ENCODE measurements at regions not wholly inside any gene's neighbourhood (a gene's known extent, or its start where the extent isn't known, plus 50 kb on each side); places are given as distances from the start of the nearest gene placed in this dataset.

DNA sequence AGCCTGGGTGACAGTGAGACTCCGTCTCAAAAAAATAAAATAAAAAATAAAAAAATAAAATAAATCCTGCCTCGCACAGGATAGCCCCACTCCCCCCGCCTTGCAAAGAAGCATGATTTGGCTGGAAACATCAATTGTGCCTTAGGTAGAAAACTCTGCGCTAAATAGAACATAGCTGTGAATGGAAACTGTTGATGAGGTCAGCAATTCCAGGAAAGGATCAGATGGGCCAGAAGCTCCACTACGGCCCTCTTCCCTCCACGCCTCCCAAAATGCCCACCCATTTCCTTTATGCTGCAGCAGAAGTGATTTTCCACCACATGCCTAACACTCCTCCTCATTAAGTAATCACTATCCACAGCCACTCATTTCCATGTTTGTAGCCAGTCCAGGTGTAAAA lies 473.4 kb downstream of the XYLT1 start:
- WGBS, 2 experiments (ENCODE audit: extremely low coverage in 1 of 2, insufficient coverage in 1 of 2, insufficient read length in 1 of 2, insufficient replicate concordance in 2 of 2, low coverage in 1 of 2, low lambda C conversion rate in 2 of 2, missing lambda C conversion rate in 1 of 2): 84% methylated on average over 6 of the region's 6 CpGs; no CpG with 5 or more reads in 1 of the 2 experiments
- Histone ChIP-seq H3K9me3 (ENCODE audit: insufficient read depth in 2 of 2, low read depth in 1 of 2, low read length in 1 of 2) (no peaks in the 10 kb centered on the region), H2AFZ (ENCODE audit: low read length) (no peak overlapping the region), H3K79me1 (ENCODE audit: low read depth, low read length) (no peaks in the 10 kb centered on the region), H3K14ac (ENCODE audit: insufficient read length) (no peak overlapping the region), H2BK20ac (ENCODE audit: low read length) (no peak overlapping the region), H2BK15ac (ENCODE audit: low read length) (no peak overlapping the region), H4K5ac (ENCODE audit: insufficient read length, low read depth, low read length) (no peak overlapping the region), H3K18ac (ENCODE audit: extremely low read depth, low read length) (no peak overlapping the region), H3K79me2 (ENCODE audit: control insufficient read depth in 1 of 2, insufficient read depth in 2 of 2, low read length in 2 of 2) (no peaks in the 10 kb centered on the region), H2BK5ac (ENCODE audit: low read depth, low read length) (no peak overlapping the region), H3K27me3 (replicated peaks in 1 of 4; ENCODE audit: control insufficient read depth in 3 of 4, extremely low read depth in 1 of 4, insufficient read depth in 3 of 4, low read length in 3 of 4) (no peaks in the 10 kb centered on the region; a peak in 1 of 7 replicates), H3K9ac (replicated peaks in 1 of 4; ENCODE audit: extremely low read depth in 1 of 4, low read depth in 3 of 4, low read length in 3 of 4) (no peak overlapping the region), H4K8ac (ENCODE audit: extremely low read depth, insufficient read depth, low read length) (no peak overlapping the region), H2AK5ac (ENCODE audit: low read depth, low read length) (no peak overlapping the region), H3K27ac (ENCODE audit: low read depth, low read length) (no peak overlapping the region), H3K23ac (ENCODE audit: insufficient read length) (no peak overlapping the region), H3K36me3 (ENCODE audit: control insufficient read depth in 2 of 4, insufficient read depth in 4 of 4, low read length in 3 of 4) (no peaks in the 10 kb centered on the region), H3K4me2 (ENCODE audit: insufficient read depth in 1 of 2, low read depth in 2 of 2, low read length in 2 of 2) (no peak overlapping the region), H4K20me1 (replicated peaks in 1 of 2; ENCODE audit: control insufficient read depth in 1 of 2, insufficient read depth in 2 of 2, low read length in 2 of 2) (no peaks in the 10 kb centered on the region), H3K4me1 (replicated peaks in 1 of 4; ENCODE audit: control insufficient read depth in 3 of 4, insufficient read depth in 4 of 4, low read length in 3 of 4) (no peaks in the 10 kb centered on the region), H3K56ac (replicated peaks; ENCODE audit: insufficient read length, low read depth, low read length) (no peak overlapping the region), H3K23me2 (ENCODE audit: low read depth, low read length) (no peaks in the 10 kb centered on the region), H3K4ac (replicated peaks; ENCODE audit: insufficient read length, low read depth, low read length) (no peak overlapping the region), H2BK12ac (ENCODE audit: low read depth, low read length) (no peak overlapping the region), H2BK120ac (replicated peaks; ENCODE audit: low read depth, low read length) (no peak overlapping the region), H3K4me3 (ENCODE audit: extremely low read depth in 1 of 4, insufficient read depth in 2 of 4, low read depth in 3 of 4, low read length in 4 of 4) (no peak overlapping the region), H4K91ac (replicated peaks; ENCODE audit: insufficient read length, low read length) (no peak overlapping the region)
- no peak for TF ChIP-seq JUND (IDR thresholded peaks at IDR 0.05; ENCODE audit: low read length)
- TF ChIP-seq CREB1 (IDR thresholded peaks at IDR 0.05): no peak
- TF ChIP-seq CHD1 (IDR thresholded peaks at IDR 0.05; ENCODE audit: low read depth, low read length): no peak
- no peak for TF ChIP-seq TBP (IDR thresholded peaks at IDR 0.05; ENCODE audit: low read depth, low read length)
- CTCF ChIA-PET (ENCODE audit: partially characterized antibody): interaction anchor here (0.5 to 1.5 kb wide), 5 partner anchors 9 to 117 kb away, joined by 3 to 5 read pairs (median 3); no protein-coding TSS in a partner anchor
- DNase-seq (ENCODE audit: low read depth in 1 of 2, low spot score in 2 of 2) (no peak), FAIRE-seq (no peak)
- POLR2A ChIA-PET (ENCODE audit: partially characterized antibody): no interaction called here

Measured in H1 (cell line).